ENCODE measurements at regions not wholly inside any gene's neighbourhood (a gene's known extent, or its start where the extent isn't known, plus 50 kb on each side); places are given as distances from the start of the nearest gene placed in this dataset.

DNA sequence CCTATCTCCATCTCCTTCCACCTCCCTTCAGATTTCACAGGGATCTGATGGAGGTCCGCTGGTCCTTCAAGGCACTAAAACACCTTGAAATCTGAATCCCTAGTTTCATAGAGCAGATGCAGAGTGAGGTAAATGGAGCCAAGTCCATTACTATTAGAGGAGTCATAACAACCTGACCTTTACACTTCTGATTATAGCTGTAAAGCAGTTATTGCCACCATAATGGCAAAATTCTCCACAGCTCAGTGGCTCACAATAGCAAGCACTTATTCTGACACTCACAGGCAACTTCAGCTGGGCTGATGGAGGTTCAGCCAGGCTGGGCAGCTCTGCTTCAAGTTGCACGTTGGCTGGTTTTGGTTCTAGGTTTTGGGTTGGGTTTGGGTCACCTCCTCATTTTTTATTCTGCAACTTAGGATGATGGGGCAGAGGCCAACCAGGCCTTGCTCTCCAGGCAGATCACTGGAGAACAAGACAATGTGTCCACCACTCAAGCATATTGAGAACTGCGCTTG is 51.4 kb upstream of the LRAT start:
- H3K36me3 ChIP-seq (ENCODE audit: control insufficient read depth, insufficient read depth, low read length), result no peaks in the 10 kb centered on the region
- FAIRE-seq (no peak), DNase-seq (ENCODE audit: low read depth) (no peak)
- H3K27me3 ChIP-seq (ENCODE audit: control insufficient read depth, insufficient read depth, low read length), result no peaks in the 10 kb centered on the region
- TF ChIP-seq, protein P1, sequence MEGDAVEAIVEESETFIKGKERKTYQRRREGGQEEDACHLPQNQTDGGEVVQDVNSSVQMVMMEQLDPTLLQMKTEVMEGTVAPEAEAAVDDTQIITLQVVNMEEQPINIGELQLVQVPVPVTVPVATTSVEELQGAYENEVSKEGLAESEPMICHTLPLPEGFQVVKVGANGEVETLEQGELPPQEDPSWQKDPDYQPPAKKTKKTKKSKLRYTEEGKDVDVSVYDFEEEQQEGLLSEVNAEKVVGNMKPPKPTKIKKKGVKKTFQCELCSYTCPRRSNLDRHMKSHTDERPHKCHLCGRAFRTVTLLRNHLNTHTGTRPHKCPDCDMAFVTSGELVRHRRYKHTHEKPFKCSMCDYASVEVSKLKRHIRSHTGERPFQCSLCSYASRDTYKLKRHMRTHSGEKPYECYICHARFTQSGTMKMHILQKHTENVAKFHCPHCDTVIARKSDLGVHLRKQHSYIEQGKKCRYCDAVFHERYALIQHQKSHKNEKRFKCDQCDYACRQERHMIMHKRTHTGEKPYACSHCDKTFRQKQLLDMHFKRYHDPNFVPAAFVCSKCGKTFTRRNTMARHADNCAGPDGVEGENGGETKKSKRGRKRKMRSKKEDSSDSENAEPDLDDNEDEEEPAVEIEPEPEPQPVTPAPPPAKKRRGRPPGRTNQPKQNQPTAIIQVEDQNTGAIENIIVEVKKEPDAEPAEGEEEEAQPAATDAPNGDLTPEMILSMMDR (IDR thresholded peaks at IDR 0.05; ENCODE audit: insufficient read depth, low read length, severe bottlenecking), result no peak
- H3K4me3 ChIP-seq (ENCODE audit: low read depth, low read length), result no peak overlapping the region

Measured in bronchial epithelial cell (primary cell).